ENCODE measurements at regions not wholly inside any gene's neighbourhood (a gene's known extent, or its start where the extent isn't known, plus 50 kb on each side); places are given as distances from the start of the nearest gene placed in this dataset.

- no peak for DNase-seq (ENCODE audit: low read depth in 2 of 2)
These were observed 407.7 kb upstream of the C2CD4B start for GRCh38 chr15:62572797-62573196.

GRCh38 chr15:62573876-62574275, 408.8 kb upstream of the C2CD4B start:
- no peak for DNase-seq (ENCODE audit: low read depth in 2 of 2)

- no peak for DNase-seq (ENCODE audit: low read depth in 2 of 2)
These were observed 413.5 kb upstream of the C2CD4B start for GRCh38 chr15:62578546-62578945.

- DNase-seq (ENCODE audit: low read depth in 2 of 2): no peak
These were observed 413.9 kb upstream of the C2CD4B start for GRCh38 chr15:62578960-62579359.

GRCh38 chr15:62579842-62580241, 414.8 kb upstream of the C2CD4B start:
- no peak for DNase-seq (ENCODE audit: low read depth in 2 of 2)

GRCh38 chr15:62582580-62582979, 417.5 kb upstream of the C2CD4B start:
- no peak for DNase-seq (ENCODE audit: low read depth in 2 of 2)

- DNase-seq (ENCODE audit: low read depth in 2 of 2): no peak
These were observed 419.5 kb upstream of the C2CD4B start for GRCh38 chr15:62584301-62585235.

GRCh38 chr15:62588938-62589670, 424.0 kb upstream of the C2CD4B start:
- DNase-seq (ENCODE audit: low read depth in 2 of 2): no peak

- DNase-seq (ENCODE audit: low read depth in 2 of 2): no peak
These were observed 427.1 kb upstream of the C2CD4B start for GRCh38 chr15:62591842-62592838.

GRCh38 chr15:62592920-62593319, 427.8 kb upstream of the C2CD4B start:
- DNase-seq (ENCODE audit: low read depth in 2 of 2): no peak

- no peak for DNase-seq (ENCODE audit: low read depth in 2 of 2)
These were observed 428.8 kb upstream of the C2CD4B start for GRCh38 chr15:62593681-62594399.

- DNase-seq (ENCODE audit: low read depth in 2 of 2): no peak
These were observed 433.1 kb upstream of the C2CD4B start for GRCh38 chr15:62598217-62598616.

- DNase-seq (ENCODE audit: low read depth in 2 of 2): no peak
These were observed 435.0 kb upstream of the C2CD4B start for GRCh38 chr15:62599791-62600777.

GRCh38 chr15:62601777-62602545, 436.9 kb upstream of the C2CD4B start:
- no peak for DNase-seq (ENCODE audit: low read depth in 2 of 2)

GRCh38 chr15:62603742-62604141, 438.7 kb upstream of the C2CD4B start:
- DNase-seq (ENCODE audit: low read depth in 2 of 2): no peak

- DNase-seq (ENCODE audit: low read depth in 2 of 2): no peak
These were observed 437.3 kb upstream of the TPM1 start for GRCh38 chr15:62605282-62605681.

- DNase-seq (ENCODE audit: low read depth in 2 of 2): no peak
These were observed 436.0 kb upstream of the TPM1 start for GRCh38 chr15:62606376-62607113.

- DNase-seq (ENCODE audit: low read depth in 2 of 2): no peak
These were observed 435.5 kb upstream of the TPM1 start for GRCh38 chr15:62607114-62607462.
